ENCODE measurements at regions not wholly inside any gene's neighbourhood (a gene's known extent, or its start where the extent isn't known, plus 50 kb on each side); places are given as distances from the start of the nearest gene placed in this dataset.

DNA sequence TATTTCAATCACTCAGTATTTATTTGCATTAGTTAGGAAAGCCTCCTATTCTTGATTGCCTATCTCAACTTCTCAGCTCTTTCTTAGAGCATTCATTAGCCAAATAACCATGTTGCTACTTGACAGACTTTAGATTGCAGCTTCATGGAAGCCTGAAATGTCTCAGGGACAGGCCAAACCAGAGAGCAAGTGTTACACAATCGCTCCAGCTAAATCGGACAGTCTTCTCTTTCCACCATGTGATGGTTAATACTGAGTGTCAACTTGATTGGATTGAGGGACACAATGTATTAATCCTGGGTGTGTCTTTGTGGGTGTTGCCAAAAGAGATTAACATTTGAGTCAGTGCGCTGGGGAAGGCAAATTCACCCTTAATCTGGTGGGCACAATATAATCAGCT, 106.5 kb upstream of the DRD2 start:
- TF ChIP-seq, protein P1, sequence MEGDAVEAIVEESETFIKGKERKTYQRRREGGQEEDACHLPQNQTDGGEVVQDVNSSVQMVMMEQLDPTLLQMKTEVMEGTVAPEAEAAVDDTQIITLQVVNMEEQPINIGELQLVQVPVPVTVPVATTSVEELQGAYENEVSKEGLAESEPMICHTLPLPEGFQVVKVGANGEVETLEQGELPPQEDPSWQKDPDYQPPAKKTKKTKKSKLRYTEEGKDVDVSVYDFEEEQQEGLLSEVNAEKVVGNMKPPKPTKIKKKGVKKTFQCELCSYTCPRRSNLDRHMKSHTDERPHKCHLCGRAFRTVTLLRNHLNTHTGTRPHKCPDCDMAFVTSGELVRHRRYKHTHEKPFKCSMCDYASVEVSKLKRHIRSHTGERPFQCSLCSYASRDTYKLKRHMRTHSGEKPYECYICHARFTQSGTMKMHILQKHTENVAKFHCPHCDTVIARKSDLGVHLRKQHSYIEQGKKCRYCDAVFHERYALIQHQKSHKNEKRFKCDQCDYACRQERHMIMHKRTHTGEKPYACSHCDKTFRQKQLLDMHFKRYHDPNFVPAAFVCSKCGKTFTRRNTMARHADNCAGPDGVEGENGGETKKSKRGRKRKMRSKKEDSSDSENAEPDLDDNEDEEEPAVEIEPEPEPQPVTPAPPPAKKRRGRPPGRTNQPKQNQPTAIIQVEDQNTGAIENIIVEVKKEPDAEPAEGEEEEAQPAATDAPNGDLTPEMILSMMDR (IDR thresholded peaks at IDR 0.05; ENCODE audit: insufficient read depth, low read length, severe bottlenecking), result no peak
- H3K27me3 ChIP-seq (ENCODE audit: control insufficient read depth, insufficient read depth, low read length), result no peaks in the 10 kb centered on the region
- no peak for DNase-seq (ENCODE audit: low read depth)
- H3K4me3 ChIP-seq (ENCODE audit: low read depth, low read length), result no peak overlapping the region
- no peak for FAIRE-seq
- H3K36me3 ChIP-seq (ENCODE audit: control insufficient read depth, insufficient read depth, low read length), result no peaks in the 10 kb centered on the region

DNA sequence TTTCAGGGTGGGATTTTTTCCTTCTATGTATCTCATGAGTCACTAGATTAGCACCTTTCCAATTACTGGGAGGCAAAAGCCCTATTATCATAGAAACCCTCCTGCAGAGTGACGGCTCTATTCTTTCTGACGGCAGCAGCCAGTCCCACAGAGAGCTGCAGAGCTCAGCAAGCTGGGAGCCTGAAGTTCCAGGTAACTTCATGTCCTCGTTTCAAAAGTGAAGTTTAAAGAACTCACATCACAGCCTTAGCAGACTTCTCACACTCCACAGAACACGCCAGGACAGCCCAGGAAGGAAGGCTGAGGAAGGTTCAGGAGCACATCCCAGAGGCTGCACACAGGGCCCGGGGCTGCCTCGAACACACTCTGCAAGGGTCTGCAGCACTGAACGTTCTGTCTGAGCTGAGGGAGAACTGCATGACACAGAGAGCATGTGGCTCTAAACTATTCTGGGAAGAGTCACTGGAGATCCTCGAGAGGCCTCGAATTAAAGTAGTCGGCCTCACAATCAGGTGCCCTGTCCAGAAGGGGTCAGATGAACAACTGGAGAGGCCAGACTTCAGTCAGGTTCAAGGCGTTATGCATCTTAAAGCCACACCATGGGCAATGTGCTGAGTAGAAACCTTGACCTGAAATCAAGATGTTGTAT, 104.2 kb upstream of the DRD2 start:
- TF ChIP-seq, protein P1 (IDR thresholded peaks at IDR 0.05; ENCODE audit: insufficient read depth, low read length, severe bottlenecking), result no peak
- DNase-seq (ENCODE audit: low read depth) (no peak), FAIRE-seq (no peak)
- Histone ChIP-seq H3K36me3 (ENCODE audit: control insufficient read depth, insufficient read depth, low read length) (no peaks in the 10 kb centered on the region), H3K4me3 (ENCODE audit: low read depth, low read length) (no peak overlapping the region), H3K27me3 (ENCODE audit: control insufficient read depth, insufficient read depth, low read length) (no peaks in the 10 kb centered on the region)

DNA sequence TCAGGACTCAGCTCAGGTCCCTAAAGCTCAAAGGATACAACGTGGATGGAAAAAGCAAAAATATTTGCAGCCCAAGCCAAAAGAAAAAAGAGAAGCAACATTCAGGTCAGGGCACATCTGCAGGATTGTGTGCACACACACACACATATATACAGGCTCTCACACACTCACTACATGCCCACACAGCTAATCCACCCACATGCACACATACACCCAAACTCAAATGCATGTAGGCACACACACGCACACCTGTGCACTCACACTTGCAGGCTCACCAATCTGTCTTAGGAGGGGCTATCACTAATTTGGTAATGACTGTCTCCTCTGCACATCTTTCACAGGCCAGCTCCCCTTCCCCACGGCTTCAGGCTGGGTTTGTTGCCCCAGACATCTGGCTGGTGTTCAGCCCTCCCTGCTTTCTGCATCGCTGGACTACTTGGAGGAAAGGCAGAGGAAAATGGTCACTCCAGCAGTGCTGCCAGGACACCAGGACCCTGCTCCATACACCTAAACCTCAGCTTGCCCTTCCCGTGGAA, 103.6 kb upstream of the DRD2 start:
- Histone ChIP-seq H3K36me3 (ENCODE audit: control insufficient read depth, insufficient read depth, low read length) (no peaks in the 10 kb centered on the region), H3K27me3 (ENCODE audit: control insufficient read depth, insufficient read depth, low read length) (no peaks in the 10 kb centered on the region), H3K4me3 (ENCODE audit: low read depth, low read length) (no peak overlapping the region)
- TF ChIP-seq, protein P1 (IDR thresholded peaks at IDR 0.05; ENCODE audit: insufficient read depth, low read length, severe bottlenecking), result no peak
- peak; percentile 73 for FAIRE-seq
- no peak for DNase-seq (ENCODE audit: low read depth)

DNA sequence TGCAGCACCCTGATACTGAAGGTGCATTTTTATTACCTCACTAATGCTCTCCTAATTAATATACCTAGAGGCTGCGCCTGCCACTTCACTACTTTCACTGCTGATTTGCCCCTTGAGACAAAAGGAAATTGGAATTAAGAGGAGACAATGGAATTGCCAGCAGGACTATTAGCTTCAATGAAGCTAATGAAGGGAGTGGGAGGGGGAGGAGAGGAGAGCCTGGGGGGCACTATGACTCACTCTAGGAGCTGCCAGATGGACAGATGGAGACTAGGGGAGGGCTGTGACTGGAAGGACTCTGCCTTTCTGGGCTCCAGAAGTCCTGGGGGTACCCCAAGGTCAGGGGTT, 102.8 kb upstream of the DRD2 start:
- no peak overlapping the region for H3K4me3 ChIP-seq (ENCODE audit: low read depth, low read length)
- TF ChIP-seq, protein P1 (IDR thresholded peaks at IDR 0.05; ENCODE audit: insufficient read depth, low read length, severe bottlenecking), result no peak
- DNase-seq (ENCODE audit: low read depth) (no peak), FAIRE-seq (no peak)
- H3K27me3 ChIP-seq (ENCODE audit: control insufficient read depth, insufficient read depth, low read length), result no peaks in the 10 kb centered on the region
- no peaks in the 10 kb centered on the region for H3K36me3 ChIP-seq (ENCODE audit: control insufficient read depth, insufficient read depth, low read length)

DNA sequence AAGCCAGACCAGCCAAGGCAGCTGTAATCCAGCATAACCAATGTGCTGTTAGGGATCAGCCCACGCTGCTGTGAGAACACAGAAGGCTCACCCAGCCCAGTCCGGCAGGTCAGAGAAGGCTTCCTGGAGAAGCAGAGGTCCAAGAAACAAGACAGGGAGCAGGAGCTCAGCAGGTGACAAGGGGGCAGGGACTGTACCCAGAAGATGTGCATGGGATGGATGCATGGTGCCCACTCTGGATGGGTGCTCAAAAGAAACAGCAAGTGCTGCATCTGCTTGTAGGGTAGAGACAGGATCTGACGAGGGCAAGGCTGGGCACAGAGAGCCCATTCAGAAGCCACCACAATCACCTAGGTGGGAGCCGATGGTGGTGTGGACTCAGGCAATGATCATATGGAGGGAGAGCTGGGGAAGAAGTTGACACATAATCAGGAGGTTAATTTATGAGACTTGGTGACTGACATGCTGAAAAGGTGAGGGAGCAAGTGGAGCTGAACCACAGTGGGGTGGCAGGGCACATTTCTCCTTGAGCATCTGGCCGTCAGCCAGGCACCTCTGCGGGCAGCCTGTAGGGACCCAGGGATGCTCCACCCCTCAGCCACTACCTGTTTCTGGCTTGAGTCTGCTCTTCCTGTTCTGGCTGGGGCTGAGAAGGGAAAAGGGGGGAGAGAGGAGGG, 102.3 kb upstream of the DRD2 start:
- Histone ChIP-seq H3K4me3 (ENCODE audit: low read depth, low read length) (no peak overlapping the region), H3K36me3 (ENCODE audit: control insufficient read depth, insufficient read depth, low read length) (no peaks in the 10 kb centered on the region), H3K27me3 (ENCODE audit: control insufficient read depth, insufficient read depth, low read length) (no peaks in the 10 kb centered on the region)
- FAIRE-seq (peak; percentile 92), DNase-seq (ENCODE audit: low read depth) (peak; percentile 6)
- TF ChIP-seq, protein P1 (IDR thresholded peaks at IDR 0.05; ENCODE audit: insufficient read depth, low read length, severe bottlenecking), result no peak

All from bronchial epithelial cell (primary cell).